ENCODE measurements at regions not wholly inside any gene's neighbourhood (a gene's known extent, or its start where the extent isn't known, plus 50 kb on each side); places are given as distances from the start of the nearest gene placed in this dataset.
A peak's percentile ranks its signal among the peaks of the same experiment; 100 is the strongest.

DNA sequence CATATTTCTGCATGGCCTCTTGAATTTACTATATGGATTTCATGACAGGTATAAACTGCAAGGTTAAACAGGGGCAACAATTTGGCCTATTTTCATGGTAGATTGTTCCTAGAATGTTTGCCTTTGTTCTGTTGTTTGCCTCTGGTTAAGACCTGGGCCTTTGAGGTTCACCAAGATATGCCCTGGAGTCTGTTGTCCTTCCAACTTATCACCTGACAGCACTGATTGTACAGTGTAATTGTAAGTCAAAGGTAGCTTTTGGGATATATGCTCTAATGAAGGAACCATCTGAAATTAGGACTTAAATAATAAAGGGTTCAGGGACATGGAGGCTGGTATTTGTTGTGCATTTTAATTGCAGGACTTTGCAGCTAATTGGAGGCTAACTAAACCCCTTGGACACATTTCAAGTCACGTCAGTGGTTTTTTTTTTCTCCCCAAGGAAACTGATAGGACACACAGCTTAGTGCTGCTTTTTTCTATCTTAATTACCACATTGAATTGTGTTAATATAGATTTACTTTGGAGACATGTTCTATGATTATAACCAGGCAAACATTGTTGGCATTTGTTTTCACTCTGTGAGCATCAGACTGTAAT lies 771.2 kb upstream of the LINC00305 start:
- no peaks in the 10 kb centered on the region for H3K9me3 ChIP-seq
- WGBS, 2 donors, result 22 to 38% methylated on average over 1 of the region's 1 CpG
- ATAC-seq, result peak; percentile 48

DNA sequence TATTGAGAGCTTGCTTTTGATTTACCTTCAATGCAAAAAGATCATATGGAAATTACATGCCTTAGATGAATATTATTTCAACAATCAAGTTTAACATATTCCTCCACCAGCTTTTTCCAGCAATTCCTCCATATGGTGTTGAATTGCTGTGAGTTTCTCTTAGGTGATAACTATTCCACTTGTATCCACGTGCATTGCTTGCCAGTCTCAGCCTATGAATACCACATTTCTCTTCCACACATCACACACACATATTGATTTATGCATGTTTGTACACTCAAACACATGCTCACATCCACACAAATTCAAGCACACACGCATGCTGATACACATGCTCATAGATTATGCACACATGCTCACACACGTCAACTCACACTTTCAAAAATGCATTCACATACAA lies 770.0 kb upstream of the LINC00305 start:
- ATAC-seq, result no peak
- 87 to 90% methylated on average over 3 of the region's 3 CpGs for WGBS, 2 donors
- Histone ChIP-seq H3K4me3 (no peak overlapping the region), H3K4me1 (peaks cover 12% of the 10 kb centered on the region), H3K9me3 (no peaks in the 10 kb centered on the region), H3K27ac (no peak overlapping the region), H3K27me3 (no peaks in the 10 kb centered on the region), H3K36me3 (replicated peaks in 1 of 2; ENCODE audit: insufficient read depth in 1 of 2, low read depth in 2 of 2) (no peaks in the 10 kb centered on the region)
- no peak for DNase-seq
- TF ChIP-seq POLR2A (IDR thresholded peaks at IDR 0.05), result no peak
- TF ChIP-seq, protein P1, sequence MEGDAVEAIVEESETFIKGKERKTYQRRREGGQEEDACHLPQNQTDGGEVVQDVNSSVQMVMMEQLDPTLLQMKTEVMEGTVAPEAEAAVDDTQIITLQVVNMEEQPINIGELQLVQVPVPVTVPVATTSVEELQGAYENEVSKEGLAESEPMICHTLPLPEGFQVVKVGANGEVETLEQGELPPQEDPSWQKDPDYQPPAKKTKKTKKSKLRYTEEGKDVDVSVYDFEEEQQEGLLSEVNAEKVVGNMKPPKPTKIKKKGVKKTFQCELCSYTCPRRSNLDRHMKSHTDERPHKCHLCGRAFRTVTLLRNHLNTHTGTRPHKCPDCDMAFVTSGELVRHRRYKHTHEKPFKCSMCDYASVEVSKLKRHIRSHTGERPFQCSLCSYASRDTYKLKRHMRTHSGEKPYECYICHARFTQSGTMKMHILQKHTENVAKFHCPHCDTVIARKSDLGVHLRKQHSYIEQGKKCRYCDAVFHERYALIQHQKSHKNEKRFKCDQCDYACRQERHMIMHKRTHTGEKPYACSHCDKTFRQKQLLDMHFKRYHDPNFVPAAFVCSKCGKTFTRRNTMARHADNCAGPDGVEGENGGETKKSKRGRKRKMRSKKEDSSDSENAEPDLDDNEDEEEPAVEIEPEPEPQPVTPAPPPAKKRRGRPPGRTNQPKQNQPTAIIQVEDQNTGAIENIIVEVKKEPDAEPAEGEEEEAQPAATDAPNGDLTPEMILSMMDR (IDR thresholded peaks at IDR 0.05), result no peak
- intact Hi-C loops (cut with DNase I), result no loop called here

More for the DNA sequence above, 771.2 kb upstream of the LINC00305 start:
- H3K4me3 ChIP-seq, result no peak overlapping the region
- H3K27ac ChIP-seq, result no peak overlapping the region
- no peaks in the 10 kb centered on the region for H3K27me3 ChIP-seq
- H3K4me1 ChIP-seq, result peaks cover 12% of the 10 kb centered on the region
- DNase-seq, result peak in 1 of 4 donors; percentile 5
- no peaks in the 10 kb centered on the region for H3K36me3 ChIP-seq (replicated peaks in 1 of 2; ENCODE audit: insufficient read depth in 1 of 2, low read depth in 2 of 2)
- intact Hi-C loops (cut with DNase I), result no loop called here
- no peak for TF ChIP-seq POLR2A (IDR thresholded peaks at IDR 0.05)
- TF ChIP-seq, protein P1 (IDR thresholded peaks at IDR 0.05), result no peak

DNA sequence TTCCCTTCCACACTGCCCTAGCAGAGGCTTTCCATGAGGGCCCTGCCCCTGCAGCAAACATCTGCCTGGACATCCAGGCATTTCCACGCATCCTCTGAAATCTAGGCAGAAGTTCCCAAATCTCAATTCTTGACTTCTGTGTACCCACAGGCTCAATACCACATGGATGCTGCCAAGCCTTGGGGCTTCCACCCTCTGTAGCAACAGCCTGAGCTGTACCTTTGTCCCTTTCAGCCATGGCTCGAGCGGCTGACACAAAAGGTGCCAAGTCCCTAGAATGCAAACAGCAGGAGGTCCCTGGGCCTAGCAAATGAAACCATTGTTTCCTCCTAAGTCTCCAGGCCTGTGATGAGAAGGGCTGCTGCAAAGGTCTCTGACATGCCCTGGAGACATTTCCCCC lies 744.5 kb upstream of the LINC00305 start:
- no peak for ATAC-seq
- 90 to 100% methylated on average over 3 of the region's 3 CpGs for WGBS, 2 donors
- Histone ChIP-seq H3K9me3 (peaks cover 0 to 12% (median 0%) of the 10 kb centered on the region in 3 donors), H3K4me3 (no peak overlapping the region), H3K36me3 (replicated peaks in 1 of 2; ENCODE audit: insufficient read depth in 1 of 2, low read depth in 2 of 2) (no peaks in the 10 kb centered on the region), H3K27me3 (no peaks in the 10 kb centered on the region), H3K4me1 (no peaks in the 10 kb centered on the region), H3K27ac (no peak overlapping the region)
- intact Hi-C loops (cut with DNase I), result no loop called here
- no peak for DNase-seq
- TF ChIP-seq, protein P1 (IDR thresholded peaks at IDR 0.05), result no peak

DNA sequence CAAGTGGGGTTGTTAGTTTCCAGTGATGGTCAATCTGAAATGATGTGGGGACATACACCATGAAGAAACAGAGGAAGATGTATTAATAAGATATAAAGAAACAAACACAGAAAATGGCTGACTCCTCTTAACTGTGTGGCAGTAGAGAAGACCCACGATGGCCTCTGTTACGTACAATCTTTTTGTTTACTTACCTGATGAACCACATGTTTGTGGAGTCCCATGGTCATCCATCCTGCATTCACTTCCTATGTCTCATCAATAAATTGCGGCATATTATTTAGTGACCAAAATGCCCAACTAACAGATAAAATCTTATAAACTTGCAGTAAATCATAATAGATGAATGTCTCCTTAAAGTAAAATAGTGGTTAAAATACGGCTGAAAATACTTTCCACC lies 740.1 kb upstream of the LINC00305 start:
- Histone ChIP-seq H3K27ac (no peak overlapping the region), H3K27me3 (no peaks in the 10 kb centered on the region), H3K9me3 (peaks cover 0 to 7% (median 0%) of the 10 kb centered on the region in 3 donors), H3K36me3 (replicated peaks in 1 of 2; ENCODE audit: insufficient read depth in 1 of 2, low read depth in 2 of 2) (no peaks in the 10 kb centered on the region), H3K4me1 (no peaks in the 10 kb centered on the region), H3K4me3 (no peak overlapping the region)
- DNase-seq (no peak), ATAC-seq (no peak)
- intact Hi-C loops (cut with DNase I), result no loop called here
- 70 to 74% methylated on average over 4 of the region's 4 CpGs for WGBS, 2 donors
- TF ChIP-seq POLR2A (IDR thresholded peaks at IDR 0.05), result no peak
- TF ChIP-seq, protein P1 (IDR thresholded peaks at IDR 0.05), result no peak

DNA sequence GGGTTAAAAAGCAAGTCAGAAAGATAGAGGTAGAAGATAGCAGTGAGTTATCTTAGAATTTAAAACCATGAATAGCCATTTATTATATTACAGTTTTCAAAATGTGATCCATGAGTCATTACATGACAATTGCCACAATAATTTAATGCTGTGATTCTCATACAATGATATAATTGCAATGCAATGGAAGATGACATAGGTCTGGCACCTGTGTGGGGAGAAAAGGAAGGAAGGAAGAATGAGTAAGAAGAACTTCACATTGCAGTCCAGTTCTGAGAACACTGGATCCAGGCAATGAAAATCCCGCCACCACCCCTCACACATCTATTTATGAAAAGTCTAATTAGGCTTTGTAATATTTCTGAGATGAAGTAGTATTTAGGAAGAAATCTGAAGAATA lies 738.1 kb upstream of the LINC00305 start:
- intact Hi-C loops (cut with DNase I), result no loop called here
- TF ChIP-seq, protein P1 (IDR thresholded peaks at IDR 0.05), result no peak
- no peak for TF ChIP-seq POLR2A (IDR thresholded peaks at IDR 0.05)
- 84 to 85% methylated on average over 1 of the region's 1 CpG for WGBS, 2 donors
- ATAC-seq, result no peak
- Histone ChIP-seq H3K4me1 (no peaks in the 10 kb centered on the region), H3K9me3 (no peaks in the 10 kb centered on the region), H3K4me3 (no peak overlapping the region), H3K27me3 (no peaks in the 10 kb centered on the region), H3K36me3 (replicated peaks in 1 of 2; ENCODE audit: insufficient read depth in 1 of 2, low read depth in 2 of 2) (no peaks in the 10 kb centered on the region), H3K27ac (no peak overlapping the region)
- DNase-seq, result no peak

Data from body of pancreas (tissue), 4 donors.